ENCODE measurements at regions not wholly inside any gene's neighbourhood (a gene's known extent, or its start where the extent isn't known, plus 50 kb on each side); places are given as distances from the start of the nearest gene placed in this dataset.
"Not testable (repeated sequence)": the region's sequence is repeated elsewhere in the genome, so short reads cannot be mapped to it uniquely, and the experiment has no call there.

GRCh38 chr10:131363416-131363815, 51.9 kb upstream of the TCERG1L start:
- DNase-seq (ENCODE audit: low spot score), result no peak
- no peak for TF ChIP-seq POLR2AphosphoS5 (IDR thresholded peaks at IDR 0.05)
- TF ChIP-seq POLR2A (IDR thresholded peaks at IDR 0.05), result no peak
- TF ChIP-seq CTCF (IDR thresholded peaks at IDR 0.05), result no peak
- Histone ChIP-seq H3K27me3 (replicated peaks; ENCODE audit: insufficient read depth) (peaks cover 2% of the 10 kb centered on the region), H3K9me3 (no peaks in the 10 kb centered on the region), H3K27ac (no peak overlapping the region), H3K4me3 (no peak overlapping the region), H3K36me3 (no peaks in the 10 kb centered on the region), H3K4me1 (replicated peaks) (no peaks in the 10 kb centered on the region)
- 40% methylated on average over 2 of the region's 2 CpGs for WGBS
- intact Hi-C loops (cut with DNase I), result no loop called here

- H3K36me3 ChIP-seq, result no peaks in the 10 kb centered on the region
- no peaks in the 10 kb centered on the region for H3K4me1 ChIP-seq (replicated peaks)
- H3K27ac ChIP-seq, result no peak overlapping the region
- H3K9me3 ChIP-seq, result no peaks in the 10 kb centered on the region
- intact Hi-C loops (cut with DNase I), result no loop called here
- TF ChIP-seq POLR2A (IDR thresholded peaks at IDR 0.05) (no peak), CTCF (IDR thresholded peaks at IDR 0.05) (no peak), POLR2AphosphoS5 (IDR thresholded peaks at IDR 0.05) (no peak)
- H3K4me3 ChIP-seq, result no peak overlapping the region
- no peaks in the 10 kb centered on the region for H3K27me3 ChIP-seq (replicated peaks; ENCODE audit: insufficient read depth)
- 66% methylated on average over 8 of the region's 8 CpGs for WGBS
- DNase-seq (ENCODE audit: low spot score), result no peak
These were observed 60.0 kb upstream of the TCERG1L start for GRCh38 chr10:131371571-131371970.

GRCh38 chr10:131381576-131381975, 70.1 kb upstream of the TCERG1L start:
- Histone ChIP-seq H3K27me3 (replicated peaks; ENCODE audit: insufficient read depth) (no peaks in the 10 kb centered on the region), H3K27ac (no peak overlapping the region), H3K4me1 (replicated peaks) (no peaks in the 10 kb centered on the region), H3K4me3 (no peak overlapping the region), H3K36me3 (no peaks in the 10 kb centered on the region), H3K9me3 (no peaks in the 10 kb centered on the region)
- DNase-seq (ENCODE audit: low spot score), result no peak
- intact Hi-C loops (cut with DNase I), result no loop called here
- TF ChIP-seq POLR2AphosphoS5 (IDR thresholded peaks at IDR 0.05) (no peak), POLR2A (IDR thresholded peaks at IDR 0.05) (no peak), CTCF (IDR thresholded peaks at IDR 0.05) (no peak)
- WGBS, result 84% methylated on average over 13 of the region's 13 CpGs

- H3K4me3 ChIP-seq; intact Hi-C loops (cut with DNase I); DNase-seq (ENCODE audit: low spot score); H3K36me3 ChIP-seq; H3K9me3 ChIP-seq; H3K4me1 ChIP-seq (replicated peaks); H3K27me3 ChIP-seq (replicated peaks; ENCODE audit: insufficient read depth); H3K27ac ChIP-seq: not testable (repeated sequence)
- WGBS, result 59% methylated on average over 9 of the region's 9 CpGs
These were observed 73.8 kb upstream of the TCERG1L start for GRCh38 chr10:131385161-131385872.

GRCh38 chr10:131387018-131387529, 75.6 kb upstream of the TCERG1L start:
- H3K27ac ChIP-seq, result no peak overlapping the region
- TF ChIP-seq POLR2AphosphoS5 (IDR thresholded peaks at IDR 0.05) (no peak), CTCF (IDR thresholded peaks at IDR 0.05) (no peak), POLR2A (IDR thresholded peaks at IDR 0.05) (no peak)
- WGBS, result 40% methylated on average over 11 of the region's 11 CpGs
- intact Hi-C loops (cut with DNase I), result no loop called here
- no peaks in the 10 kb centered on the region for H3K27me3 ChIP-seq (replicated peaks; ENCODE audit: insufficient read depth)
- no peaks in the 10 kb centered on the region for H3K36me3 ChIP-seq
- H3K4me3 ChIP-seq, result no peak overlapping the region
- no peaks in the 10 kb centered on the region for H3K4me1 ChIP-seq (replicated peaks)
- H3K9me3 ChIP-seq, result no peaks in the 10 kb centered on the region
- no peak for DNase-seq (ENCODE audit: low spot score)
